Esophagus squamous epithelium (tissue), 5 donors: ENCODE measurements at regions not wholly inside any gene's neighbourhood (a gene's known extent, or its start where the extent isn't known, plus 50 kb on each side); places are given as distances from the start of the nearest gene placed in this dataset.

Source experiments
- DNase-seq: peaks from one replicate; lab custom pipeline; 2025; lab: John Stamatoyannopoulos, UW
- H3K27ac ChIP-seq, 4 donors: fragments of 200-600 bp; sonication (generic); one replicate each; pipeline ENCODE4 v1.5.1; 2016 to 2019; ENCODE audit warnings: mild to moderate bottlenecking in 1 of 4
- H3K27me3 ChIP-seq, 4 donors: fragments of 200-600 bp; sonication (generic); 1 replicate in 3 of 4; 2 replicates in 1 of 4; pipeline versions ENCODE4 v1.5.1 to v1.6.0; 2017 to 2021; ENCODE audit warnings: antibody characterized with exemption in 1 of 4
- H3K36me3 ChIP-seq, 3 donors: fragments of 200-600 bp; sonication (generic); one replicate each; pipeline ENCODE4 v1.5.1; 2016 to 2019
- H3K4me1 ChIP-seq, 3 donors: fragments of 200-600 bp; sonication (generic); one replicate each; pipeline ENCODE4 v1.5.1; 2017 to 2019
- H3K4me3 ChIP-seq, 4 donors: fragments of 200-600 bp; sonication (generic); 1 replicate in 3 of 4; 2 replicates in 1 of 4; pipeline ENCODE4 v1.5.1; 2016 to 2019; ENCODE audit warnings: mild to moderate bottlenecking in 2 of 4, moderate library complexity in 1 of 4
- H3K9me3 ChIP-seq, 3 donors: fragments of 200-600 bp; sonication (generic); one replicate each; pipeline ENCODE4 v1.5.1; 2016 to 2019
- CTCF ChIP-seq, 6 experiments: fragments of 450-650 bp in 4 of 6; fragments of 200-600 bp in 2 of 6; sonication (generic) in 2 of 6; IDR thresholded peaks; one replicate each; pipeline ENCODE4 v1.5.1; 2016 to 2019; ENCODE audit warnings: antibody characterized with exemption in 6 of 6, mild to moderate bottlenecking in 4 of 6, moderate library complexity in 4 of 6
- POLR2A ChIP-seq, 4 donors: fragments of 450-650 bp; IDR thresholded peaks; one replicate each; pipeline ENCODE4 v1.6.1; 2017; ENCODE audit warnings: antibody characterized with exemption in 4 of 4, mild to moderate bottlenecking in 4 of 4, moderate library complexity in 3 of 4
- WGBS, 2 donors: methylation state at CpG; one replicate each; pipeline ENCODE4 v1.1.5; 2018; 5-methylcytosine and 5-hydroxymethylcytosine counted together
- intact Hi-C: fragments of 100-400 bp; cut with DNase I; formaldehyde crosslinking; loops from one replicate; pipeline ENCODE4 v1.15.0; 2022
- donor health status: DM: yes; HTN: yes; CAD: no.

- Histone ChIP-seq H3K27me3 (no peaks in the 10 kb centered on the region), H3K9me3 (no peaks in the 10 kb centered on the region), H3K4me3 (no peak overlapping the region), H3K36me3 (no peaks in the 10 kb centered on the region), H3K4me1 (no peaks in the 10 kb centered on the region), H3K27ac (no peak overlapping the region)
- intact Hi-C loops, result no loop called here
- TF ChIP-seq CTCF (IDR thresholded peaks at IDR 0.05) (no peak), POLR2A (IDR thresholded peaks at IDR 0.05) (no peak)
- 50 to 71% methylated on average over 1 of the region's 1 CpG for WGBS, 2 donors
- no peak for DNase-seq
Observed at GRCh38 chr9:7688626-7689025, 111.0 kb downstream of the DMAC1 start.

- Histone ChIP-seq H3K36me3 (no peaks in the 10 kb centered on the region), H3K27me3 (no peaks in the 10 kb centered on the region), H3K27ac (no peak overlapping the region), H3K4me3 (no peak overlapping the region), H3K4me1 (peaks cover 0 to 4% (median 0%) of the 10 kb centered on the region in 3 donors), H3K9me3 (no peaks in the 10 kb centered on the region)
- TF ChIP-seq POLR2A (IDR thresholded peaks at IDR 0.05) (no peak), CTCF (IDR thresholded peaks at IDR 0.05) (no peak)
- 67 to 68% methylated on average over 4 of the region's 4 CpGs for WGBS, 2 donors
- DNase-seq, result no peak
- intact Hi-C loops, result no loop called here
Observed at GRCh38 chr9:7676609-7677156, 122.9 kb downstream of the DMAC1 start.

GRCh38 chr9:7671847-7672246 is 127.7 kb downstream of the DMAC1 start:
- Histone ChIP-seq H3K4me3 (no peak overlapping the region), H3K27ac (no peak overlapping the region), H3K36me3 (no peaks in the 10 kb centered on the region), H3K27me3 (no peaks in the 10 kb centered on the region), H3K4me1 (peaks cover 0 to 4% (median 0%) of the 10 kb centered on the region in 3 donors), H3K9me3 (no peaks in the 10 kb centered on the region)
- intact Hi-C loops, result no loop called here
- TF ChIP-seq POLR2A (IDR thresholded peaks at IDR 0.05), result no peak
- no peak for TF ChIP-seq CTCF (IDR thresholded peaks at IDR 0.05)
- DNase-seq, result no peak
- 19 to 22% methylated on average over 2 of the region's 2 CpGs for WGBS, 2 donors

- H3K9me3 ChIP-seq, result no peaks in the 10 kb centered on the region
- no peak overlapping the region for H3K4me3 ChIP-seq
- no peak for TF ChIP-seq POLR2A (IDR thresholded peaks at IDR 0.05)
- TF ChIP-seq CTCF (IDR thresholded peaks at IDR 0.05), result no peak
- intact Hi-C loops, result no loop called here
- H3K27ac ChIP-seq, result no peak overlapping the region
- H3K4me1 ChIP-seq, result peaks cover 0 to 4% (median 0%) of the 10 kb centered on the region in 3 donors
- 64 to 68% methylated on average over 1 of the region's 1 CpG for whole genome bisulfite sequencing, 2 donors
- no peak for DNase-seq
- H3K27me3 ChIP-seq, result no peaks in the 10 kb centered on the region
- H3K36me3 ChIP-seq, result no peaks in the 10 kb centered on the region
Observed at GRCh38 chr9:7668541-7668940, 131.0 kb downstream of the DMAC1 start.

GRCh38 chr9:7665874-7666273 is 133.7 kb downstream of the DMAC1 start:
- H3K4me3 ChIP-seq, result no peak overlapping the region
- no peak overlapping the region for H3K27ac ChIP-seq
- H3K27me3 ChIP-seq, result no peaks in the 10 kb centered on the region
- TF ChIP-seq CTCF (IDR thresholded peaks at IDR 0.05) (no peak), POLR2A (IDR thresholded peaks at IDR 0.05) (no peak)
- H3K4me1 ChIP-seq, result no peaks in the 10 kb centered on the region
- intact Hi-C loops, result no loop called here
- 74 to 83% methylated on average over 3 of the region's 3 CpGs for WGBS, 2 donors
- H3K9me3 ChIP-seq, result no peaks in the 10 kb centered on the region
- H3K36me3 ChIP-seq, result no peaks in the 10 kb centered on the region
- DNase-seq, result no peak
